IPS-18a (cell line): ENCODE measurements at regions not wholly inside any gene's neighbourhood (a gene's known extent, or its start where the extent isn't known, plus 50 kb on each side); places are given as distances from the start of the nearest gene placed in this dataset.

Experiments
- H3K27ac ChIP-seq: one replicate; pipeline ENCODE4 v1.5.1; 2013; ENCODE audit warnings: low read length
- H3K27me3 ChIP-seq: one replicate; pipeline ENCODE4 v1.6.1; 2013; ENCODE audit warnings: mild to moderate bottlenecking, low read length; ENCODE audit not compliant: control insufficient read depth, insufficient read depth
- H3K36me3 ChIP-seq: one replicate; pipeline ENCODE4 v1.6.1; 2013; ENCODE audit warnings: low read depth, low read length; ENCODE audit not compliant: control insufficient read depth
- H3K4me1 ChIP-seq: one replicate; pipeline ENCODE4 v1.6.1; 2013; ENCODE audit warnings: low read depth, low read length; ENCODE audit not compliant: control insufficient read depth
- H3K4me3 ChIP-seq: one replicate; pipeline ENCODE4 v1.5.1; 2013; ENCODE audit warnings: low read length
- H3K9ac ChIP-seq: one replicate; pipeline ENCODE4 v1.6.1; 2013; ENCODE audit warnings: mild to moderate bottlenecking, low read length, moderate library complexity
- H3K9me3 ChIP-seq: one replicate; pipeline ENCODE4 v1.6.1; 2013; ENCODE audit warnings: low read depth, low read length; ENCODE audit not compliant: control insufficient read depth

DNA sequence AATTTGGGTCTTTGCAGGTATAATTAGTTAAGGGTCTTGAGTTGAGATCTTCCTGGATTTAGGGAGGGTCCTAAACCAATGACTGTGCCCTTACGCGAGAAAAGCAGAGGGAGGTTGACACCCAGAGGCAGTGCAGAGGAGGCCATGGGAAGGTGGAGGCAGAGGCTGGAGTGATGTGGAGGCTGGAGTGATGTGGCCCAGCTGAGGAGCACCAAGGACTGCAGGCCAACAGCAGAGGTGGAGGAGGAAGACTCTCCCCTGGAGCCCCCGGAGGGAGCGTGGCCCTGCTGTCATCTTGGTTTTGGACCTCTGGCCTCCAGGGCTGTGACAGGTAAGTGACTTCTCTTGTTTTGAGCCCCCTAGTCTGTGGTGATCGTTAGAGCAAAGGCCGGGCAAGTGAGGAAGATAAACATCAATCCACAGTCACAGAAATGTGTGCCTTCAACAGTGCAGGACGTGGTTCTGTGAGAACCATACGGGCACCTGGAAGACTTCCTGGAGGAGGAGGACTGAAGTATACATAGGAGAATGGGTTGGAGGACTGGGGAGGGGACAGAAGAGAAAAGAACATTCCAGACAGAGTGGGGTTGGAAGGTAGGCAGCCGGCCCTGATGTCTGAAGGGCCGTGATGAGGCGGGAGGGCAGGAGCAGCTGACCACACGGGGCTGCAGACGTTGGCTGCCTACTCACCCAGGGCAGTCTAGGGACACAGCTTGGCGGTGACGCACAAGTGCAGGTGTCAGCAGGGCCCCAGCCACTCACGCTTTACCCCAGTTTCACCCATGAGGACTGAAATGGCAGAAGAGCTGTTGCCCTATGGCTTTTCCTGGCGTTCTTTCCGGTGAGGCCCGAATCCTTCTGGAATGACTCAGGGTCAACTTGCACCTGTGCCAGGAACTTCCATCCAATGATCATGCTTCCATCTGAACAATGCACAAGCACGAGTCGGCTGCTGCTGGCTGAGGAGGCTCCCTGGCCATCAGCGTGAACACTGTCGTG lies 270.2 kb downstream of the CTTN start:
- Histone ChIP-seq H3K27ac (no peak overlapping the region), H3K27me3 (no peaks in the 10 kb centered on the region), H3K4me3 (no peak overlapping the region), H3K4me1 (peaks cover 13% of the 10 kb centered on the region), H3K9ac (no peak overlapping the region), H3K36me3 (no peaks in the 10 kb centered on the region), H3K9me3 (no peaks in the 10 kb centered on the region)

GRCh38 chr11:70669281-70669680 lies 271.0 kb downstream of the CTTN start:
- Histone ChIP-seq H3K9ac (no peak overlapping the region), H3K4me3 (no peak overlapping the region), H3K27me3 (no peaks in the 10 kb centered on the region), H3K27ac (no peak overlapping the region), H3K4me1 (peaks cover 13% of the 10 kb centered on the region), H3K9me3 (no peaks in the 10 kb centered on the region), H3K36me3 (no peaks in the 10 kb centered on the region)

GRCh38 chr11:70669871-70670675 lies 271.7 kb downstream of the CTTN start:
- peaks cover 13% of the 10 kb centered on the region for H3K4me1 ChIP-seq

DNA sequence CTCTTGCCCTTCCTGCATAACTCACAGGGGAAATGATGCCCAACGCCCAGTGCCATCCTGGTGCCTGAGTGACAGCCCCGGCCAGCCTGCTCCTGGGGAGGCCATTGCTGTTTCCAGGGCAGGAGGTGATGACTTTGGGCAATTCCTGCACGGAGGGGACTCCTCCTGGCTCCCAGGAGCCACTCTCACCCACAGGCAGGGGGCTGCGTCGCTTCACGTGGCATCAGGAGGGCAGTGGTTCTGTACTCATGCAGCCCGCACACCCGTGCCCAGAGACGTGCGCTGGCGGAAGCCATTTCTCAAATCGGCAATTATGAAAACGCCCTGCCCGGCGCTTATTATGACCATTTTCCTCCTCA lies 272.3 kb downstream of the CTTN start:
- Histone ChIP-seq H3K27me3 (no peaks in the 10 kb centered on the region), H3K9ac (no peak overlapping the region), H3K4me3 (no peak overlapping the region), H3K4me1 (peaks cover 13% of the 10 kb centered on the region), H3K36me3 (no peaks in the 10 kb centered on the region), H3K27ac (no peak overlapping the region), H3K9me3 (no peaks in the 10 kb centered on the region)

More at GRCh38 chr11:70669871-70670675, 271.7 kb downstream of the CTTN start:
- no peaks in the 10 kb centered on the region for H3K9me3 ChIP-seq
- H3K9ac ChIP-seq, result no peak overlapping the region
- no peaks in the 10 kb centered on the region for H3K27me3 ChIP-seq
- H3K4me3 ChIP-seq, result no peak overlapping the region
- H3K36me3 ChIP-seq, result no peaks in the 10 kb centered on the region
- H3K27ac ChIP-seq, result no peak overlapping the region

GRCh38 chr11:70671083-70671482 lies 272.8 kb downstream of the CTTN start:
- H3K27me3 ChIP-seq, result no peaks in the 10 kb centered on the region
- H3K4me3 ChIP-seq, result no peak overlapping the region
- peaks cover 13% of the 10 kb centered on the region for H3K4me1 ChIP-seq
- H3K9ac ChIP-seq, result no peak overlapping the region
- H3K36me3 ChIP-seq, result no peaks in the 10 kb centered on the region
- H3K27ac ChIP-seq, result no peak overlapping the region
- no peaks in the 10 kb centered on the region for H3K9me3 ChIP-seq

- Histone ChIP-seq H3K27ac (no peak overlapping the region), H3K36me3 (no peaks in the 10 kb centered on the region), H3K27me3 (no peaks in the 10 kb centered on the region), H3K9me3 (no peaks in the 10 kb centered on the region), H3K4me1 (peaks cover 13% of the 10 kb centered on the region), H3K9ac (no peak overlapping the region), H3K4me3 (no peak overlapping the region)
Measured at GRCh38 chr11:70671611-70672010, 273.3 kb downstream of the CTTN start.

DNA sequence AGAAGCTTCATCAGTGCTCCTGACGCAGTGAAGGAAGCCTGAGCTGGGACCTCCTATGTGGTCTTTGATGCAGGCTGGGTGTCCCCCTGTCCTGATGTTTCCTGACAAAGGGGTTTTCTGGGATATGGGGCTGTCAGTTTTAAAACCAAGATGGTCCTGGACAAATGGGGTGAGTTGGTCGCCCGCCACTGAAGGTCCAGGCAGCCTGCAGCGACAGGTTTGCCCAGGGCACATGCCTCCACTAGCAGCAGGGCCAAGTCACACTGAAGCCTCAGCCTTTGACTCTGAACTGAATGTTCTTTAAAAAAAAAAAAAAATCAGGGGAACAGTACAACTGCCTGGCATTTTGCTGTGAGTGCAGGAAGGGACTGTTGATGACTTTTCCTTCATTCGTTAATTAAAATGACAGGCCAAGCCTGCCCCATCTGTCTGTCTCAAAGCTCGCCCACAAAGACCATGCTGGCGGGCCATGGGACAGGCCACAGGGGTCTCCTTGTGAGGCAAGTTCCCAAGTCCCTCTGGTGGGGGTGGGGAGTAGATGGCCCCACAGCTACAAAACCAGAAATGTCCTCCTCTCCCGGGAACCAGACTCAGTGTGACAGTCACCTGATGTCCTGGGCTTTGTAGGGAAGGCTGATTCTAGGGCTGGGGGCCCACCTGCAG lies 274.8 kb downstream of the CTTN start:
- Histone ChIP-seq H3K9ac (no peak overlapping the region), H3K27ac (no peak overlapping the region), H3K4me1 (peaks cover 13% of the 10 kb centered on the region), H3K27me3 (no peaks in the 10 kb centered on the region), H3K4me3 (no peak overlapping the region), H3K9me3 (no peaks in the 10 kb centered on the region), H3K36me3 (no peaks in the 10 kb centered on the region)

GRCh38 chr11:70674605-70675004 lies 276.3 kb downstream of the CTTN start:
- Histone ChIP-seq H3K9me3 (no peaks in the 10 kb centered on the region), H3K9ac (no peak overlapping the region), H3K27ac (no peak overlapping the region), H3K4me1 (peaks cover 13% of the 10 kb centered on the region), H3K36me3 (no peaks in the 10 kb centered on the region), H3K27me3 (no peaks in the 10 kb centered on the region), H3K4me3 (no peak overlapping the region)

GRCh38 chr11:70675697-70676374 lies 277.5 kb downstream of the CTTN start:
- H3K4me3 ChIP-seq, result no peak overlapping the region
- H3K27ac ChIP-seq, result no peak overlapping the region
- peaks cover 9% of the 10 kb centered on the region for H3K4me1 ChIP-seq
- no peaks in the 10 kb centered on the region for H3K27me3 ChIP-seq
- no peaks in the 10 kb centered on the region for H3K9me3 ChIP-seq
- no peaks in the 10 kb centered on the region for H3K36me3 ChIP-seq
- no peak overlapping the region for H3K9ac ChIP-seq

GRCh38 chr11:70677232-70677916 lies 279.0 kb downstream of the CTTN start:
- no peaks in the 10 kb centered on the region for H3K27me3 ChIP-seq
- H3K9ac ChIP-seq, result no peak overlapping the region
- no peaks in the 10 kb centered on the region for H3K4me1 ChIP-seq
- no peaks in the 10 kb centered on the region for H3K36me3 ChIP-seq
- no peaks in the 10 kb centered on the region for H3K9me3 ChIP-seq
- no peak overlapping the region for H3K27ac ChIP-seq
- no peak overlapping the region for H3K4me3 ChIP-seq
